Tibial nerve (tissue), 4 donors: ENCODE measurements at regions not wholly inside any gene's neighbourhood (a gene's known extent, or its start where the extent isn't known, plus 50 kb on each side); places are given as distances from the start of the nearest gene placed in this dataset.
A peak's percentile ranks its signal among the peaks of the same experiment; 100 is the strongest.

ENCODE experiments used
- DNase-seq, 2 donors: peaks; one replicate each; pipeline ENCODE4 v3.0.0-alpha.2; 2019; ENCODE audit warnings: low spot score in 2 of 2
- H3K27ac ChIP-seq, 4 donors: fragments of 200-600 bp; sonication (generic) in 3 of 4; one replicate each; pipeline ENCODE4 v1.5.1; 2017 to 2019; ENCODE audit warnings: mild to moderate bottlenecking in 1 of 4
- H3K27me3 ChIP-seq, 2 donors: fragments of 200-600 bp; sonication (generic) in 1 of 2; one replicate each; pipeline versions ENCODE4 v1.5.1 to v1.6.0; 2017 to 2019
- H3K36me3 ChIP-seq, 3 donors: fragments of 200-600 bp; sonication (generic); one replicate each; pipeline ENCODE4 v1.5.1; 2018 to 2019
- H3K4me1 ChIP-seq, 4 donors: fragments of 200-600 bp; sonication (generic) in 3 of 4; one replicate each; pipeline ENCODE4 v1.5.1; 2017 to 2019
- H3K4me3 ChIP-seq, 4 donors: fragments of 200-600 bp; sonication (generic) in 3 of 4; one replicate each; pipeline ENCODE4 v1.5.1; 2017 to 2019; ENCODE audit warnings: mild to moderate bottlenecking in 1 of 4, moderate library complexity in 1 of 4
- H3K9me3 ChIP-seq, 4 donors: fragments of 200-600 bp; sonication (generic) in 3 of 4; one replicate each; pipeline ENCODE4 v1.5.1; 2017 to 2019
- EP300 ChIP-seq, 2 donors: sonication (generic); formaldehyde crosslinking; IDR thresholded peaks; one replicate each; pipeline ENCODE4 v1.6.1; 2017; ENCODE audit warnings: antibody characterized with exemption in 2 of 2, mild to moderate bottlenecking in 1 of 2
- POLR2A ChIP-seq, 2 donors: fragments of 450-650 bp; IDR thresholded peaks; one replicate each; pipeline ENCODE4 v1.6.1; 2017; ENCODE audit warnings: antibody characterized with exemption in 2 of 2, mild to moderate bottlenecking in 2 of 2, moderate library complexity in 2 of 2
- WGBS, 2 donors: methylation state at CpG; one replicate each; pipeline ENCODE4 v1.1.5; 2018; 5-methylcytosine and 5-hydroxymethylcytosine counted together
- TF ChIP-seq, protein P1 (sequence below), 5 experiments: fragments of 200-600 bp in 3 of 5; fragments of 450-650 bp in 2 of 5; sonication (generic) in 3 of 5; IDR thresholded peaks; one replicate each; pipeline ENCODE4 v1.5.1; 2016 to 2019; ENCODE audit warnings: antibody characterized with exemption in 5 of 5, mild to moderate bottlenecking in 3 of 5, moderate library complexity in 2 of 5

DNA sequence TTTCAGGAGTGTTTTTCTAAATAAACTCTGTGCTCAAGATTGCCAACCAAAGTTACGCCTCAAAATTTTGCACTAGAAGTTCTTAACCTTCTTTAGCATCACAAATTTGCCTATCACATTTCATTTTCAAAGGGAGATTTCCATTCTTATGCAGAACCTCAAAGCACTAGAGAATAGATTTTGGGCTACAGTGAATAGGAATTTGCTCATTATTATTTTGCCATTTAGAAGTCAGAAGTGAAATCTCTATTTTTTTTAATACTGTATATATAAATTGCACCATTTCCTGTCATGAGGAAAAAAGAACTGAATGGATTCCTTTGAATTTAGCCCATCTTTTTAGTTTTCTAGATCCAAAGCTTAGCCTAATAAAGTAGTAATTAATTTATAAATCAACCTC lies 796.4 kb downstream of the ADGRL2 start:
- Histone ChIP-seq H3K4me3 (no peak overlapping the region), H3K36me3 (no peaks in the 10 kb centered on the region), H3K27me3 (no peaks in the 10 kb centered on the region), H3K4me1 (no peaks in the 10 kb centered on the region), H3K9me3 (no peaks in the 10 kb centered on the region), H3K27ac (no peak overlapping the region)
- DNase-seq = no peak
- 75 to 78% methylated on average over 1 of the region's 1 CpG for WGBS, 2 donors
- TF ChIP-seq POLR2A (IDR thresholded peaks at IDR 0.05) = no peak
- TF ChIP-seq EP300 (IDR thresholded peaks at IDR 0.05) = no peak
- TF ChIP-seq, protein P1, sequence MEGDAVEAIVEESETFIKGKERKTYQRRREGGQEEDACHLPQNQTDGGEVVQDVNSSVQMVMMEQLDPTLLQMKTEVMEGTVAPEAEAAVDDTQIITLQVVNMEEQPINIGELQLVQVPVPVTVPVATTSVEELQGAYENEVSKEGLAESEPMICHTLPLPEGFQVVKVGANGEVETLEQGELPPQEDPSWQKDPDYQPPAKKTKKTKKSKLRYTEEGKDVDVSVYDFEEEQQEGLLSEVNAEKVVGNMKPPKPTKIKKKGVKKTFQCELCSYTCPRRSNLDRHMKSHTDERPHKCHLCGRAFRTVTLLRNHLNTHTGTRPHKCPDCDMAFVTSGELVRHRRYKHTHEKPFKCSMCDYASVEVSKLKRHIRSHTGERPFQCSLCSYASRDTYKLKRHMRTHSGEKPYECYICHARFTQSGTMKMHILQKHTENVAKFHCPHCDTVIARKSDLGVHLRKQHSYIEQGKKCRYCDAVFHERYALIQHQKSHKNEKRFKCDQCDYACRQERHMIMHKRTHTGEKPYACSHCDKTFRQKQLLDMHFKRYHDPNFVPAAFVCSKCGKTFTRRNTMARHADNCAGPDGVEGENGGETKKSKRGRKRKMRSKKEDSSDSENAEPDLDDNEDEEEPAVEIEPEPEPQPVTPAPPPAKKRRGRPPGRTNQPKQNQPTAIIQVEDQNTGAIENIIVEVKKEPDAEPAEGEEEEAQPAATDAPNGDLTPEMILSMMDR (IDR thresholded peaks at IDR 0.05) = no peak

DNA sequence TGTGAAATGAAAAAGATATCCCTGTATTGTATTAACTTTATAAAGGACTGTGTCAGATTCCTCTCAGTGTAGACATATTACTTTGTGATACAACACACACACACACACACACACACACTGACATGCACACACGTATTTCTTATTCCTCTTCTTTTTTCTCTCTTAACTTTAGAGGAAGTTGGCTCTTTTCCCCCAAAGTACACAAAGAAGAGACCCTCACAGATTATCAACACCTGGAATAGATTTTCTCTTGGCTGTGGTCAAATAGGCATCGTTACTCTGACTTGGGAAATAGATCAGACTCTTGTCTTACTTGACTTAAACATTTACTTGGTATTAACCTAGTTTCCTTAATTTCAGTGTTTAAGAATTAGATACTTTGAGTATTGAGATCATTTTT lies 792.8 kb downstream of the ADGRL2 start:
- 57 to 74% methylated on average over 2 of the region's 2 CpGs for WGBS, 2 donors
- no peak for DNase-seq
- TF ChIP-seq POLR2A (IDR thresholded peaks at IDR 0.05) (no peak), EP300 (IDR thresholded peaks at IDR 0.05) (no peak)
- TF ChIP-seq, protein P1 (IDR thresholded peaks at IDR 0.05) = no peak
- H3K27me3 ChIP-seq = no peaks in the 10 kb centered on the region
- no peaks in the 10 kb centered on the region for H3K36me3 ChIP-seq
- no peak overlapping the region for H3K4me3 ChIP-seq
- no peaks in the 10 kb centered on the region for H3K9me3 ChIP-seq
- H3K4me1 ChIP-seq = no peaks in the 10 kb centered on the region
- H3K27ac ChIP-seq = no peak overlapping the region

DNA sequence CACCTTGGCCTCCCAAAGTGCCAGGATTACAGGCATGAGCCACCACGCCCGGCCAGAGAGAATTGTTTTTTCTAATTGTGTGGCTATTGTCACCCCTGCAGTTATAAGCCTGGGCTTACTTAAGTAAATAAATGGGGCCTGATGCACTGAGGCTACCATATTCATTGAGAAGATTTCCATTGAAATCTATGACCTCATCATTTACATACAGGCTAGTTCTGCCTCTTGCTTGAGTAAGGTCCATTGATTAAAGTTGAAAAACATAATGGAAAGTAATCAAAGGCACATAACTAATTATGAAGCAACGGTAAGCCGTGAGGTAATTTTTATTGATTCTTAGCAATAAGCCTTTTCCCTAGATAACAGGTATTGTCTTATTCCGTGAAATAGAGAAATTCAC lies 788.9 kb downstream of the ADGRL2 start:
- H3K27ac ChIP-seq = no peak overlapping the region
- WGBS, 2 donors = 98 to 99% methylated on average over 5 of the region's 5 CpGs
- H3K27me3 ChIP-seq = no peaks in the 10 kb centered on the region
- H3K4me1 ChIP-seq = no peaks in the 10 kb centered on the region
- no peak for DNase-seq
- TF ChIP-seq, protein P1 (IDR thresholded peaks at IDR 0.05) = no peak
- TF ChIP-seq POLR2A (IDR thresholded peaks at IDR 0.05) = no peak
- no peak for TF ChIP-seq EP300 (IDR thresholded peaks at IDR 0.05)
- H3K36me3 ChIP-seq = no peaks in the 10 kb centered on the region
- no peaks in the 10 kb centered on the region for H3K9me3 ChIP-seq
- H3K4me3 ChIP-seq = no peak overlapping the region

DNA sequence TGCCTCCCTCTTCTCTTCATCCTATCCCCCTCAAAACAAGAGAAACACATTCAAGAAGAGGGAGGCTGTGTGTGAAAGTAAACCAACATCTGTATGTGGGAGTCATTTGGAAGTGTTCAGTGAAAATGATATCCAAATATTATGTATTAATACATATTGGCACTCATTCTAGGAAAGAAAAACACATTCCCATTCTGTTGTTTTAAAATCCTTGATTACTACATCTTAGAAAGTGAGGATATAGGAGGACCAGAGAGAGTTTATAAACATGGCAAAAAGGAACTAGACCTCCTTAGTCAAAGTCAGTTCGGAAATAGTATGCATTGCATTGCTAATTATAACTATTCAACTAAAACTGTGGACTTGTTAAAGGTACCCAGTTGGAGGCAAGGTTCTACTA lies 786.6 kb downstream of the ADGRL2 start:
- Histone ChIP-seq H3K27ac (no peak overlapping the region), H3K9me3 (no peaks in the 10 kb centered on the region), H3K36me3 (no peaks in the 10 kb centered on the region), H3K27me3 (no peaks in the 10 kb centered on the region), H3K4me3 (no peak overlapping the region), H3K4me1 (no peaks in the 10 kb centered on the region)
- TF ChIP-seq, protein P1 (IDR thresholded peaks at IDR 0.05) = no peak
- TF ChIP-seq POLR2A (IDR thresholded peaks at IDR 0.05) (no peak), EP300 (IDR thresholded peaks at IDR 0.05) (no peak)
- WGBS, 2 donors = 67 to 68% methylated on average over 1 of the region's 1 CpG
- no peak for DNase-seq

DNA sequence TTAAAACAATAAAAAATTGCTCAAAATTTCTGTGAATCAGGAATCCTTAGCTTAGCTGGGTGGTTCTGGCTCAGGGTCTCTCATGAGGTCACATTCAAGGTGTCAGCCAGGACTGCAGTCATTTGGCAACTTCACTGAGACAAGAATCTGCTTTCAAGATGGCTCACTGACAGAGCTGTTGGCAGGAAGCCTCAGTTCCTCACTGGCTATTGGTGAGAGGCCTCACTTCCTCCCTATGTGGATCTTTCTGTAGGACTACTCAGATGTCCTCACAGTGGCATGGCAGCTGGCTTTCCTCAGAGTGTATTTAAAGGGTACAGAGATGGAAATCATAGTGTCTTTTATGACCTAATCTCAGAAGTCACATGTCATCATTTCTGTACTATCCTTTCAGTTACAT lies 785.7 kb downstream of the ADGRL2 start:
- Histone ChIP-seq H3K9me3 (no peaks in the 10 kb centered on the region), H3K4me3 (no peak overlapping the region), H3K36me3 (no peaks in the 10 kb centered on the region), H3K27me3 (no peaks in the 10 kb centered on the region), H3K4me1 (no peaks in the 10 kb centered on the region), H3K27ac (no peak overlapping the region)
- no peak for TF ChIP-seq EP300 (IDR thresholded peaks at IDR 0.05)
- no peak for TF ChIP-seq POLR2A (IDR thresholded peaks at IDR 0.05)
- TF ChIP-seq, protein P1 (IDR thresholded peaks at IDR 0.05) = no peak
- DNase-seq = peak in 1 of 2 donors; percentile 12
